Gastroesophageal sphincter (tissue), 3 donors: ENCODE measurements at regions not wholly inside any gene's neighbourhood (a gene's known extent, or its start where the extent isn't known, plus 50 kb on each side); places are given as distances from the start of the nearest gene placed in this dataset.

ENCODE experiments used
- CTCF ChIP-seq, 4 experiments: fragments of 200-600 bp in 2 of 4; fragments of 450-650 bp in 2 of 4; sonication (generic) in 1 of 4; IDR thresholded peaks; one replicate each; pipeline ENCODE4 v1.5.1; 2017 to 2019; ENCODE audit warnings: antibody characterized with exemption in 4 of 4, mild to moderate bottlenecking in 2 of 4, moderate library complexity in 2 of 4
- EP300 ChIP-seq: sonication (generic); formaldehyde crosslinking; IDR thresholded peaks from one replicate; pipeline ENCODE4 v1.6.1; 2017; ENCODE audit warnings: antibody characterized with exemption, mild to moderate bottlenecking
- POLR2A ChIP-seq, 2 donors: fragments of 450-650 bp; IDR thresholded peaks; one replicate each; pipeline ENCODE4 v1.6.1; 2017; ENCODE audit warnings: antibody characterized with exemption in 2 of 2, mild to moderate bottlenecking in 2 of 2, moderate library complexity in 1 of 2

DNA sequence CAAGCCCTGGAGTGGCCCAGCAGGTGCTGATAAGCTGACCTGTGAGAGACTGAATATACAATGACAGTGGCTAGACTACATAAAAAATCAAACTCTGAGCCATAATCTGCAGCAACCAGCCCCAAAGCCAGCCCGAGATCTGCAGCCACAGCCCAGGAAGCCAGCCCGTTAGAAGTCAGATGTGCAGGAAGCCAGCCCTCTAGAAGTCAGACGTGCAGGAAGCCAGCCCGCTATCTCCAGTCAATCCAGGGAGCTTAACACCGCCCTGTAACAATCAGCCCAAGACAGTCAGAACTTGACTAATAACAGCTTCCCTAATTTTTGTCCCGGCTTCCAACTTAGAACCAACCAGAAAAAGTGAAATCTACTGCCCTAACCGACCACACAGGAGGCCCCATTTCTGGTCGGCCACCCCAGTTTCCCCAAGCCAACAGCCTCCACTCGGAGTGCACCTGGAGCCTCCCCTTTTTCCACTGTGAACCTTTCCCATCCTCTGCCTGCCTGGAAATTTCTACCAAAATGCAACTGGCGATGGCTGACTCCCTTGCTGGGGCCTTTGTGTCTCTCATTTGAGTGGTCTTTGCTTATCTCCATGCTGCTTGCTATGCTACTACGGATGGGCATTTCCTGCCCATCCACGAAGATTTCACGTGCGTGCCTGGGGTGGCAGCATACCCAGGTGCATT, 769.3 kb downstream of the KCNJ18 start:
- TF ChIP-seq POLR2A (IDR thresholded peaks at IDR 0.05) (no peak), CTCF (IDR thresholded peaks at IDR 0.05) (no peak), EP300 (no peak)
